Umbilical cord (tissue), 1 donor: ENCODE measurements at regions not wholly inside any gene's neighbourhood (a gene's known extent, or its start where the extent isn't known, plus 50 kb on each side); places are given as distances from the start of the nearest gene placed in this dataset.
A peak's percentile ranks its signal among the peaks of the same experiment; 100 is the strongest.
"Not testable (repeated sequence)": the region's sequence is repeated elsewhere in the genome, so short reads cannot be mapped to it uniquely, and the experiment has no call there.

Experiments used
- DNase-seq: peaks from one replicate; pipeline ENCODE4 v3.0.0-alpha.2; 2015; ENCODE audit warnings: low spot score

DNA sequence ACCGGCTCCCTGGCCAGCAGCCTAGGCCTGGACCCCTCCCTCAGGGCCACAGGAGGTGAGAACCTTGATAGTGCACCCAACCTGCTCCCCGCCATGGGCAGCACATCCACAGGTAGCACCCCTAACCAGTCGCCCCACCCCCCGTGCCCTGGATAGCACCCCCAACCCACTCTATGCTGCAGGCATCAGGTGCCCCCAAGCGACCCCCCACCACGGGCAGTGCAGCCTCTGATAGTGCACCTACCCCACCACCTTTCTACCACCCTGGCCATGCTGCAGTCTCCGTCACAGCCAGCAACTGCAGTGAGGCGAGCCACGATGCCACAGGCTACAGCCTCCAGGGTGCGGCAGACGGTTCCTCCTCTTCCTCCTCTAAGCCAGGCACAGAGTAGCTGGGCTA, 55.6 kb downstream of the SOWAHC start:
- no peak for DNase-seq

DNA sequence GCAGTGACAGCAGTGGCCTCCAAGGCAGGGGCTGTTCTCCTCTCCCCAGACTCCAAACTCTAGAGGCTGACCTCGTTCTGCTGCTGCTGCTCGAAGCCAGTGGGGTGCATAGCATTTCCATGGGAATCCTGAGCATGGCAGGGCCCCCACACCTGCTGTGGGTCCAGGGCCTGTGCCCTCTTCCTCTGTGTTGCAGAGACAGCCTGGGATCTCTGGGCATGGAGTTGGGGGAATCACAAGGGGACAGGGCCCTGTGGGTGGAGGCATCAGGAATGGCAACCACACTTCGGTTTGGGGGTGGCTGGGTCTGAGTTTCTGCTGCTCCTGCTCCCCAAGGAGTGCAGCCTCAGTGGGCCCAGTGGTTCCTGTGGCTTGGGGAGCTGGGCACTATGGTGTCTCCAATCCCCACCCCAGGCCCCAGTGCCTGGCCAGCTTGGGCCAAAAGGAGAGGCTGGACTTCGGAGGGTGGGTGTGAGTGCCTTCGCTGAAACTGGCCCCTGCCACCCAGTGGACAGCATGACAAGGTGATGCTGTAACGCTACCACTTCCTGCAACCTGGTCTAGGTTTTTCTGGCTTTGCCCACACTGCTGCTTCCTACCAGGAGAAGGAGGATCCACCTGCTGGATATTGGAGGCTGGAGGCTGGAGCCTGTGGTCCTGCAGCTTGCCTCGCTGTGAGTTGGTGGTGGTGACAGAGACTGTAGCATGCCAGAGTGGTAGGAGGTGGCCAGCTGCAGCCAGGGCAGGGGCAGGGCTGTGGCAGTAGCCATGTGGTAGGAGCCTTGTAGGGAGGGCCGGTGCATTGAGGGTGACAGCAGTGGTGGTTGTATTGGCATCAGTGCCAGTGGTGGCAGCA, 56.6 kb downstream of the SOWAHC start:
- no peak for DNase-seq

DNA sequence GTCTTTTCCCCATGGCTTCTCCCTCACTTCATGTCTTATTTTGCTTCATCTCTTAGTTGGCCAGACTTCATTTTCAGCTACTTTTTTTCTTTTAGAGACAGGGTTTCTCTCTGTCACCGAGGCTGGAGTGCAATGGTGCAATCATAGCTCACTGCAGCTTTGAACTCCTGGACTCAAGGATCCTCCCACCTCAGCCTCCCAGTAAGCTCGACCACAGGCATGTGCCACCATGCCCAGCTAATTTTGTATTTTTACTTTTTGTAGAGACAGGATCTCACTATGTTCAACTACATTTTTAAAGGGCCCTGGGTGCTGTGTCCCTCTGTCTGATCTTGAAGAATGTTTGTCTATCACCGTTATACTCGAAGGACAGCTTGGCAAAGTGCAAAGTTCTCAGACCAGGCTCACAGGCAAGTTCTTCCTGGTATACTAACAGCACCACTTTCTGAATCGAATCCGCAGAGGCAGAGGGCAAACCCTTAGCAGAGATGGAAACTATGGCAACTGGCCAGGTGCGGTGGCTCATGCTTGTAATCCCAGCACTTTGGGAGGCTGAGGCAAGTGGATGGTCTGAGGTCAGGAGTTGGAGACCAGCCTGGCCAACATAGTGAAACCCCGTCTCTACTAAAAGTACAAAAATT, 60.9 kb downstream of the SOWAHC start:
- no peak for DNase-seq

DNA sequence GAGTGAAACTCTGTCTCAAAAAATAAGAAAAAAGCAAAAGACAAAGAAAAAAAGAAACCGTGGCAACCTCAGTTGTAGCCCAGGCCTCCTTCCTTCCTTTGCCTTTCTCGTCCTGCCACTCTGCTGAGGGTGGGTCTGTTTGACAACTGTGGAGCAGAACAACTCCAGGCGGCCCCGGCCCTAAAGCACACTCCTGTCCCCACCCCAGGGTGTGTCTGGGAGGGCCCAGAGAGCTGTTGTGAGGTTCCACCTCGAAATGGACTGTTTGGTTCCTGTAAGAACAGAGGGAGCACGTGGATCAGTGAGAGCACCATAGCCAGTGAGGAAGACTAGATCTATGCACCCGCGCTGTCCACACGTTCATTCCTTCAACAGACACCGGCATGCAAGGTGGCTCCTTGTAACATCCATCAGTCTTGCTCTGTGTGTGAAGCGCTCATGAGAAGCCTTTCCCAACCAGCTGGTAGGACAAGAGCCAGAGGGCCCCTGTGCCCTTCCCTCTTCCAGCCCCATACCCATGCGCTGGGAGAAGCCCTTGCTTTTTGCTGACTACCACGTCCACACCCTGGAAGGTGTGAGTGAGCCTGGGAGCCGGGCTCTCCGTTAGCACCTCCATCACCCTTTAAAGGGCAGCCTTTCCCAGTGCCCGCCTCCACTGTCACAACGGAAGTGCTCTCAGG, 61.6 kb downstream of the SOWAHC start:
- DNase-seq: no peak

DNA sequence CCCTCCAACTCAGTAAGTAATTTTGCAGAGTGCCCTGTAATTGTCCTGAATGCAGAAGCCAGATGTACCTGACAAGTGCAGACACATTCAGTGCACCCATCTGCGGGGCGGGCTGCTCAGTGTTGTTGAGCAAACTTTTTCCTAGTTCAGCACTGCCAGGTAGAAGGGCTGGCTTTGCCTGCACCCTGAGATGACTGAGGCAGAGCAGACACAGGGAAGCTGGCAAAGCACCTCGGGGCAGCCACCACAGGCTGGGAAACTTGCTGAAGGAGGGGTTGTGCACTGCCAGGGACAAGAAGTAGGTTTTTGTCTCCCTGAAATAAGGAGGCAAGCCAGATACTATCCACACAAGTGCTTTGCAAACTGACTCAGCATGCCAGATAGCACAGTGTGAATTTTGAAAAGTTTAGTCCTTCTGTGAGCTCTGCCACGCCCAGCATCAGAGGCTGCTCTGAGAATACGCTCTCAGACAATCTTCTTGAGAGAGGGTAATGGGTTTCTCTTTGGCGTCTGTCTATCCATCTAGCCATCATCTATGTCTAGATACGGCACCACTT, 62.3 kb downstream of the SOWAHC start:
- peak; percentile 59 for DNase-seq

DNA sequence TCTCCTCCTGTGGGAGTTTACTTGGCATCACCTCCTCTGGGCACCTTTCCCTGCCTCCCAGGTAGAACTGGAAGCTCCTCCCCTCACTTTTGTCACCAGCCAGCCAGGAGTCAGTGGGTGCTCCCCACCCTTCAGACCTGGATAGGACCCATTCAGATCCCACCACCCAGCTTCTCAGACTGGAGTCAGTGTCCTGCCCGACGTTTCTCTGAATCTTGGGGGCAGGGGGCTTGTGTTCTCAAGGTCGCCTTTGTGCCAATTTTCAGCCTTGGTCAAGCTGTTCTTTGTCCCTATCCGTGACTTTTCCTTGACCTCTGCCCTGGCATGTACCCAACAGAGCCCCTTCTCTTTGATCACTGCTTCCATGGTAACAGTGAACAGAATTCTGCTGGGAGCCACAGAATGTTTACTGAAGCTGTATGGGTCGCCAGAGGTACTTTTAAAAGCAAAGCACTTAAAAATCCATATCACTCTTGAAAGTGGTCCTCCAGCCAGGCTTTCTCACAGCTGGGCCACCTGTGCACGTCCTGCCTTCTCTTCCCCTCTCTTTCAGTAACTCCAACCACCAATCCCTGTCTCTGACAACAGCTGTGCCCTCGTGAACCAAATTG, 63.1 kb downstream of the SOWAHC start:
- DNase-seq: not testable (repeated sequence)

DNA sequence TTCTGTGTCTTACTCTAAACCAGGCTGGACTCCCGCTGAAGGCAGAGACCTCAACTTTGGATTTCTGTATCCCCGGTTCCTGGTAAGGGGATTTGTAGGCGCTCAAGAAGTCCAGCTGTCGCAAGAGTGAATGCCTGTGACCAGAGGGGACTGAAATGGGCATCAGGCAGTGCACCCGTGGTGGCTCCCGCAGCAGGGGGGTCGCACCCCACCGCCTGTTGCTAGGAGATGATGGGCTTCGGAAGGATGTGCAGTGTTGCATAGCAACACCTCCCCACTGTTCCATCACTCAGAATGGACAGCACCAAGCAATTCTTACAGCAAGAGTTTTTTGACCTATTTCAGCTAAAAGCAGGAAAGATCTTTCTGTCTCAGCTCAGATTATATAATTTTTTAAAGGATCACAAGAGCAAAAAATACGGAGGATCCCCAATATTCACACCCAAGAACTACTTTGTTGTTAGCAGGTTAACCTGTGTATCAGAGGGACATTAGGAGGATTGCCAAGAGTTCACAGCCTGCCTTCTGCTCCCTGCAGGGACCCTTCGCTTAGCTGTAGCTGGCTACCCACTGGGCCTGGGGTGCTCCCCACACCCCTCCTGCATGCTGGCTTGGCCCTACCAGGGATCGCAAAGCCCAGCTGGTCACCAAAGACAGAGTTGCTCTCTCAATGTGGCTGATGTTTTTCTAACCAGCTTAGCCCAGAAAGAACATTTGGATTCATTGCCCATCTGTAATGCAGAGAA, 63.8 kb downstream of the SOWAHC start:
- DNase-seq: no peak

DNA sequence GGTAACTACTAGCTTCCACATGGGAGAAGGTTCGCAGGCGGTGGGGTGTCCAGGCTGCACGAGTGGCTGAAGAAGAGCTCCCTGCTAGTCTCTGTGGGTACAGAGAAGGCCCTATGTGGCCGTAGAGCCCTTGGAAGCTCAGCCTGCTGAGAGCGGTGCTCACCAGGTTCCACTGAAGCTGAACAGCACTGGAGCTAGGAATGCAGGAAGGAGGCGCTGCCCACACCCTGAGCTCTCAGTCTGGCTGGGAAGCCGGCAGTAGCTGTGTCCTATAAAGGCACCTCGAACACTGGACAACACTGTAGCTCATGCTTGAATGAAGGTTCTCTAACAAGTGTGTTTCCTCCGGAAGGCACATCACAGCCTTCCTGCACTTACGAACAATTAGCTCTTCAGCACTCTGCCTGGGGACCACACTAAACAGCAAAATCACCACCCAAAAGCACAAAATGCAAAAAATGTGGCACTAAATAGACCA, 64.6 kb downstream of the SOWAHC start:
- DNase-seq: not testable (repeated sequence)

DNA sequence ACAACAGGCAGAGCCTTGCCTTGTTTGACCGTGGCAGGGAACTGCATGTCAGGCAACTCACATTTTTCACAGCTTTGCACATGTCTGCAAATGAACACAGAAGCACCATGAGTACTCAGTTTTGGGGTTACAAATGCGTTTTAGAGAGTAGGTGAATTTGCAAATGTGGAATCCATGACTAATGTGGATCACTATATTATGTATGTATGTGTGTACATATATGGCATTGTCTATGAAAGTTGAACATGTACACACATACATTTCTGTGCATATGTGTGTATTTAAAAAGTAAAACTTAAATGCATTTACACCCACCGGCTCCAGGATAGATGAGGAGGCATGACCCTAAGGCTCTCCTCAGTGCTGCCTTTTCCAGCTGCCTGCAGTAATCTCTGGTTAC, 65.1 kb downstream of the SOWAHC start:
- DNase-seq: no peak

DNA sequence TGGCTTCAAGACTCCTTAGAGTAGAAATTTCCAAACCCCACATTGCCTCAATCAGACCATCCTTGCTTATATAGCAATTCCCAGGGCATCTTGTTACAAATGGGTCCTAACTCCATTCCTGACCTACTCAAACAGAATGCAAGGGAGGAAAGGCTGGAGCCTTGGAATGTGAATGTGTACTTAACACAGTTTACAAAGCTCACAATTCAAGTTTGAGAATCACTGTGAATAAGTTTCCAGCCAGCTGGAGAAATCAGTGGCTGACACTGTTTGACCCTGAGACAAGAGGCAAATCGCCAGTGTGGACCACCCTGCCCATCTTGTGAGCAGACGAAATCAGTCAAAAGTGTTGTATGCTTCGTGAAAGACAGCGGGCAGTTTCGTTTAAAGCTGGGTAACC, 65.5 kb downstream of the SOWAHC start:
- no peak for DNase-seq

DNA sequence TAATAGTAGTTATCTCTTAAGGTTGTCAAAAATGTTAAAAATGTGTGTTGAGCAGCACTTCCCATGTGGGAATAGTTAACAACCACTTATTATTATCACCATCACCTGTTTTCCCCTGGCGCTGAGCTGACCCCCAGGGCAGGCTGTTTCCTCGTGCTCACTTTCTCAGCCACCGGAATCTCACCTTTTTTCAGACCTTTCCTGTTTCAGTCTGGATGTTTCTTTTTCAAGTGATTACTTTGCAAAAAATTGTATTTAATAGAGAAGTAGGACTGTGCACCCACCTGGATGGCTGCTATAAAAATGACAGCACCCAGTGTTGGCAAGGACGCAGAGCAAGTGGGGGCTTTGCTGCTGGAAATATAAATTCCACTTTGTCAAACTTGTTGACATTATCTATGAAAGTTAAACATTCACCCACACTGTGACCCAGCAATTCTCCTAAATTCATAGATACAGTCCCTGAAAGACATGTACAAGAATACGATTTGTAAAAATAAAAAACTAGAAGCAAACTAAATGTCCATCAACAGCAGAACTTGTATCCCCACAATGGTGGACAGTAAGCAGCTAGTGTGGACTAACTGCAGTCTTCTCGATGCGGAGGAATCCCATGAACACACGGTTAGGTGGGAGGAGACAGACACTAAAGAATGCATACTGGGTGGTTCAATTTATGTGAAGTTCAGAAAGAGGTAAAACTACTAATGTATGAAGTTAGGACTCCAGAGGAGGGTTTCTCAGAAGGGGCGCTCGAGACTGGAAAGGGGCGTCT, 66.5 kb downstream of the SOWAHC start:
- DNase-seq: no peak

DNA sequence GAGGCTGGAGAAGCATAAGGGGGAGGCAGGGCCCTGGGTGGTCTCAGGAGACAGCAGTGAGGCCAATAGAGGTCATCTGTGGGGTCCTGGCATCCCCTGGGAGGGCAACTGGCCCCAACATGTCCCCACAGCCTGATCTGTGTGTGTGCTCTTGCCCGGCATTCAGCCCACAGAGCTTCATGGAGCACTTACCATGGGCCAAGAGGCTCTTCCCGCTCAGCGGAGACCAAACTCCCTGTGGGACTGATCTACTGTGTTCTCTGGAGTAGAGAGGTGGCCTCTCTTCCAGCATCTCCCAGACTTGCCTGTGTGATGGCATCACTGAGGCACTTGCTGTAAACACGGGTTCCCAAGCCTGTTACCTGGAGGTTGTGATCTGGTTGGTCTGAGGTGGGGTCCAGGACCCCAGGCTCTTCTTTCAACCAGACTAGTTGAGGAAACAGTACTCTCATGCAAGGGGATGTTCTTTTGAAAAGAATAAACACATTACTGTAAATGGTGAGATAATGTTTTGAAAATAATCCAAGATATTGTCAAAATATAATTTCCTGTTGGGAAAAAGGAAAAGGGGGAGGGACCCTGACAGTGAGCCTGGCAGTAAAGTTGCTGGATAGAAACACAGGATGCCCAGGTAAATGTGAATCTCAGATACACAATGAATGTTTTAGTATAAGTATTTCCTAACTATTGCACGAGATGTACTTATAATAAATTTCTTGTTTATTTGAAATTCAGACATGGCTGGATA, 67.6 kb downstream of the SOWAHC start:
- DNase-seq: no peak

DNA sequence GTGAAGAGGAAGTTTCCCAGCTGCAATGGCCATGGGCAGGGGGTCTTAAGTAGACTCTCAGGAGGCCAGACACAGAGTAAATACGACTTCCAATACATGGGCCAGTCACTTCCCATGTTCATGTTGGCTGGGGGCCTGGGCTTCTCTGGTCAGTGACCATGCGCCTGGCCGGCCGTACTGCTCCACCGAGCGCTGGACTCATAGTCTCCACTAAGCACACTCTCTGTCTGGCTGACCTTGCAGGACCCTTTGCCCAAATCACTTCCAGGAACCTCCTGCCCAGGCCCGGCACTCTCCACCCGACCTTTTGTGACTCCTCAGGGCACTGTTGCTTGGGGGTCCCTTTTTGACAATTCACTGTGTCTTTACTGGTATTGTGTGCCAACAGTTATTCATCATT, 69.3 kb downstream of the SOWAHC start:
- no peak for DNase-seq

DNA sequence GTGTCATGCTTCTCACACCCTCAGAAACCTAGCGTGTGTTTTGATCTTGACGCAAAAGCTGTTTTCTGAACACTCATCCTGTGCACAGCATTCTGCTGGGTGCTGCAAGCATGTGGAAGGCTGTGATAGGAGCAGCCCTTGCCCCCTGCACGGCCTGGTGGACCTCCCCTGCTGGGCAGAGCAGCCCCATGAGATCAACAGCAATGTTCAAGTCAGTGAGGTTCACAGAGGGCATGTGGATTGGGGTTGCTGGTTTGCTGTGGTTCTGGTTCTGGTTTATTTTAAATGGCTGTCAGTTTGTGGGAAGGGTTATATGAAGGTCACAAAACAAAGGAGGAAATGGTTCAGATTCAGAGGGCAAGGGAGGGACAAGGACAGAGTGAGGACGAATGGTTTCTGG, 71.3 kb downstream of the SOWAHC start:
- DNase-seq: no peak

DNA sequence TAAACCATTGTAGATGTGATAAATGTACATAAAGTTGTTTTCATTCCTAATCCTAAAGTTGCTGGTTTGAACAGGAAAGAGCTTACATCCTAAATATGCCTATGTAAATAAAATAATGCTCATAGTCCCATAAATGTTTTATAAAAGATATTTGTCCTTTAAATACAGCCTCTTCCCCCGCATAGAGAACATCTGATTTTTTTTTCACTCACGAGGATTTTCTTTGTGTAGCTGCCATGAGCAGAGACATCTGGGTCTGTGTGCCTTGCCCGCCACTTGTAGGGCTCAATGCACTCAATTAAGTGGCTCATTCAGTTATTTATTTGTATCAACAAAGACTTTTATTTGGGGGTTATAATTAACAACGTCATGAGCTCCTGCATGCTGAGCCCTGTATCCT, 72.8 kb downstream of the SOWAHC start:
- DNase-seq: no peak

DNA sequence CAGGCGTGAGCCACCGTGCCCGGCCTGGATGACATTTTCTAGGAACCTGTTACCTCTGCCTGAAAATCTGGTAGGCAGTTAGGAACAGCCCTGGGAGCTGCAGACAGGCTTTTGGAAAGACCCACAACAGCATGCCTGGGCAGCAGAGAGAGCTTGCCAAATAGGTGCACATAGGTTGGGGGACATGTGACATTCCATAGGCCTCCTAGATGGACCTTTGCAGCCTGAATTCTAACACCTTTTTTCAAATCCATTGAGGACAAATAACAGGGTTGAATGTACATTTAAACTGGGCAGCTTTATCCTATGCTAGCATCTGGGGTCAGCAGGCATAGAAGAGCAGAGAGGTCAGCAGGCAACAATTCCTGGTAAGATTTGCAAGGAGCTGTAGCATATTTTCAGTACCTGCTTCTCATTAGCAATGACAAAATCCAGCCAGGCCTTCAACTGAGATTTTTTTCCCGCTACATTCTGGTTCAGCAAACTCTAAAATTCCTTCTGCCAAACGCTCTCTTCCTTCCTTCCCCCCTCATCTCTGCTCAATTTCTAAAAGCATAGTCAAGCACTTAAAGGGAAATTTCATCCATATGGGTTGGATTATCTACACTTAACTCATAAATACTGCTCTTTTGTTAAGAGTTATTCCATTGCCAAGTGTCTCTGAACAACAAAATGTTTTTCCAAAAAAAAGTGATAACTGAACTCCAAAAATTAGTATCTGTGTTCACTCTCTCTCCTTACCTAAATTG, 75.2 kb downstream of the SOWAHC start:
- DNase-seq: peak; percentile 59

DNA sequence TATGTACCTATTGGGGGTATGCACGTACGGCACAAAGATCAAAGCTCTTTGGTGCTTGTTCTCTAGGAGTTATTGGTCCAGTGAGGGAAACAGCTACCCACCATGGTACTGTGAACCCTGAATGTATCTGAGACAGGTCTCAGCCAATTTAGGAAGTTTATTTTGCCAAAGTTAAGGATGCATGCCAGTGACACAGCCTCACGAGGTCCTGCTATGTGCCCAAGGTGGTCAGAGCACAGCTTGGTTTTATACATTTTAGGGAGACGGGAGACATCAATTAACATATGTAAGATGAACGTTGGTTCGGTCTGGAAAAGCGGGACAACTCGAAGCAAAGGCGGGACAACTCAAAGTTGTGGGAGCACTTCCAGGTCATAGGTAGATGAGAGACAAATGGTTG, 75.8 kb downstream of the SOWAHC start:
- no peak for DNase-seq

DNA sequence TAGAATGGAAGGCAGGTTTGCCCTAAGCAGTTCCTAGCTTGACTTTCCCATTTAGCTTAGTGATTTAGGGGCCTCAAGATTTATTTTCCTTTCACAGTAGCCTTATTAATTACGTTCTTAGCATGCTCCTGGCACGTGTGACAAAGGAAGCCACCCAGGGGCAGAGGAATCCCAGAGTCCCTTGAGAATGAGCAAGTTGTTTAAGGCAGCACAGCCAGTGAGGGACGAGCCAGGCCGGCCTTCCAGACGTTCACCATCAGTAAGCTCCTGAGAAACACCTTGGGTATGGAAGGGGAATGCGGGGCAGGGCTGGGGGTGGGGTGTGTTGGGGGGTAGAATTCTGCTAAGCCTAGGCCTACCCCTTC, 76.3 kb downstream of the SOWAHC start:
- DNase-seq: no peak
